ENCODE measurements at regions not wholly inside any gene's neighbourhood (a gene's known extent, or its start where the extent isn't known, plus 50 kb on each side); places are given as distances from the start of the nearest gene placed in this dataset.

GRCh38 chr20:50313522-50313820, 122.8 kb downstream of the CEBPB start (continued):
- no peak for TF ChIP-seq CTCF (IDR thresholded peaks at IDR 0.05)

- Mint-ChIP-seq H3K27me3 (ENCODE audit: low read depth) (no peaks in the 10 kb centered on the region; the same call in 1 of the 2 replicates), H3K27ac (no peak overlapping the region), H3K9me3 (no peaks in the 10 kb centered on the region), H3K4me1 (peaks cover 9% of the 10 kb centered on the region), H3K4me3 (no peak overlapping the region), H3K36me3 (no peaks in the 10 kb centered on the region)
- ATAC-seq (no peak), DNase-seq (ENCODE audit: low spot score) (no peak)
- ChIA-PET CTCF (no interaction called here), POLR2A (no interaction called here)
- TF ChIP-seq SP1 (CRISPR knock-in tag; conservative IDR thresholded peaks at IDR 0.05) (no peak), STAT6 (CRISPR knock-in tag; conservative IDR thresholded peaks at IDR 0.05; ENCODE audit: low read depth) (no peak), CBFB (CRISPR knock-in tag; IDR thresholded peaks at IDR 0.05; ENCODE audit: low read depth) (no peak), RORB (CRISPR knock-in tag; IDR thresholded peaks at IDR 0.05) (no peak), NR3C1 (CRISPR knock-in tag; conservative IDR thresholded peaks at IDR 0.05; ENCODE audit: low read depth) (no peak), ZNF512 (CRISPR knock-in tag; IDR thresholded peaks at IDR 0.05; ENCODE audit: borderline replicate concordance) (no peak)
- TF ChIP-seq, protein P1, sequence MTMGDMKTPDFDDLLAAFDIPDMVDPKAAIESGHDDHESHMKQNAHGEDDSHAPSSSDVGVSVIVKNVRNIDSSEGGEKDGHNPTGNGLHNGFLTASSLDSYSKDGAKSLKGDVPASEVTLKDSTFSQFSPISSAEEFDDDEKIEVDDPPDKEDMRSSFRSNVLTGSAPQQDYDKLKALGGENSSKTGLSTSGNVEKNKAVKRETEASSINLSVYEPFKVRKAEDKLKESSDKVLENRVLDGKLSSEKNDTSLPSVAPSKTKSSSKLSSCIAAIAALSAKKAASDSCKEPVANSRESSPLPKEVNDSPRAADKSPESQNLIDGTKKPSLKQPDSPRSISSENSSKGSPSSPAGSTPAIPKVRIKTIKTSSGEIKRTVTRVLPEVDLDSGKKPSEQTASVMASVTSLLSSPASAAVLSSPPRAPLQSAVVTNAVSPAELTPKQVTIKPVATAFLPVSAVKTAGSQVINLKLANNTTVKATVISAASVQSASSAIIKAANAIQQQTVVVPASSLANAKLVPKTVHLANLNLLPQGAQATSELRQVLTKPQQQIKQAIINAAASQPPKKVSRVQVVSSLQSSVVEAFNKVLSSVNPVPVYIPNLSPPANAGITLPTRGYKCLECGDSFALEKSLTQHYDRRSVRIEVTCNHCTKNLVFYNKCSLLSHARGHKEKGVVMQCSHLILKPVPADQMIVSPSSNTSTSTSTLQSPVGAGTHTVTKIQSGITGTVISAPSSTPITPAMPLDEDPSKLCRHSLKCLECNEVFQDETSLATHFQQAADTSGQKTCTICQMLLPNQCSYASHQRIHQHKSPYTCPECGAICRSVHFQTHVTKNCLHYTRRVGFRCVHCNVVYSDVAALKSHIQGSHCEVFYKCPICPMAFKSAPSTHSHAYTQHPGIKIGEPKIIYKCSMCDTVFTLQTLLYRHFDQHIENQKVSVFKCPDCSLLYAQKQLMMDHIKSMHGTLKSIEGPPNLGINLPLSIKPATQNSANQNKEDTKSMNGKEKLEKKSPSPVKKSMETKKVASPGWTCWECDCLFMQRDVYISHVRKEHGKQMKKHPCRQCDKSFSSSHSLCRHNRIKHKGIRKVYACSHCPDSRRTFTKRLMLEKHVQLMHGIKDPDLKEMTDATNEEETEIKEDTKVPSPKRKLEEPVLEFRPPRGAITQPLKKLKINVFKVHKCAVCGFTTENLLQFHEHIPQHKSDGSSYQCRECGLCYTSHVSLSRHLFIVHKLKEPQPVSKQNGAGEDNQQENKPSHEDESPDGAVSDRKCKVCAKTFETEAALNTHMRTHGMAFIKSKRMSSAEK (CRISPR knock-in tag; IDR thresholded peaks at IDR 0.05; ENCODE audit: borderline replicate concordance): no peak
Measured at GRCh38 chr20:50313827-50314677, 123.4 kb downstream of the CEBPB start.

DNA sequence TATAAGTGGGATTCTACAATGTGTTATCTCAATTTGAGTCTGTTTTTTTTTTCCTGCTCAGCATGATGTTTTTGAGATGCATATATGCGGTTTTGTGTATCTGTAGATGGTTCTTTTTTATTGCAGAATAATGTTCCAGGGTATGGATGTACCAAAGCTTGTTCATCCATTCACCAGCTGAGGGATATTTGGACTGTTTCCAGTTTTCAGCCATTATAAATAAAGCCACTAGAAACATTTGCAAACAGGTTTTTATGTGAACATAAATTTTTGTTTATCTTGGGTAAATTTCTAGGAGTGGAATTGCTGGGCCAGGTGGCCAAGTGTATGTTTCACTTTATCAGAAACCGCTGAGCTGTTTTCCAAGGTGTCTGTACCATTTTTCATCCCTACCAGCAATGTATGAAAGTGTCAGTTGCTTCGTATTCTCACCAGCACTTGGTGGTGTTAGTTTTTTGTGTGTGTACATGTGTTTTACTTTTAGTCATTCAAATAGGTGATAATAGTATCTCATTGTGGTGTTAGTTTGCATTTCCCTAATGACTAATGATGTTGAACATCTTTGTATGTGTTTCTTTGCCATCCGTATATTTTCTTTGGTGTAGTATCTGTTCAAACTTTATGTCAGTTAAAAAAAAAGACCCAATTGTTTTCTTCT, 124.2 kb downstream of the CEBPB start:
- ChIA-PET CTCF (interaction anchor here (1.1 kb wide), 1 partner anchor 125 kb away, joined by 3 read pairs; no protein-coding TSS in a partner anchor), POLR2A (no interaction called here)
- ATAC-seq: no peak
- Mint-ChIP-seq H3K27me3 (ENCODE audit: low read depth) (no peaks in the 10 kb centered on the region; the same call in 1 of the 2 replicates), H3K9me3 (no peaks in the 10 kb centered on the region), H3K27ac (no peak overlapping the region), H3K4me1 (peaks cover 3% of the 10 kb centered on the region), H3K4me3 (no peak overlapping the region), H3K36me3 (no peaks in the 10 kb centered on the region)
- DNase-seq (ENCODE audit: low spot score): no peak
- no peak for TF ChIP-seq FOXJ3 (CRISPR knock-in tag; IDR thresholded peaks at IDR 0.05; ENCODE audit: borderline replicate concordance)
- TF ChIP-seq, protein P2, sequence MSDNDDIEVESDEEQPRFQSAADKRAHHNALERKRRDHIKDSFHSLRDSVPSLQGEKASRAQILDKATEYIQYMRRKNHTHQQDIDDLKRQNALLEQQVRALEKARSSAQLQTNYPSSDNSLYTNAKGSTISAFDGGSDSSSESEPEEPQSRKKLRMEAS (CRISPR knock-in tag; IDR thresholded peaks at IDR 0.05): no peak
- TF ChIP-seq, protein P3, sequence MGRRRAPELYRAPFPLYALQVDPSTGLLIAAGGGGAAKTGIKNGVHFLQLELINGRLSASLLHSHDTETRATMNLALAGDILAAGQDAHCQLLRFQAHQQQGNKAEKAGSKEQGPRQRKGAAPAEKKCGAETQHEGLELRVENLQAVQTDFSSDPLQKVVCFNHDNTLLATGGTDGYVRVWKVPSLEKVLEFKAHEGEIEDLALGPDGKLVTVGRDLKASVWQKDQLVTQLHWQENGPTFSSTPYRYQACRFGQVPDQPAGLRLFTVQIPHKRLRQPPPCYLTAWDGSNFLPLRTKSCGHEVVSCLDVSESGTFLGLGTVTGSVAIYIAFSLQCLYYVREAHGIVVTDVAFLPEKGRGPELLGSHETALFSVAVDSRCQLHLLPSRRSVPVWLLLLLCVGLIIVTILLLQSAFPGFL (CRISPR knock-in tag; IDR thresholded peaks at IDR 0.05; ENCODE audit: borderline replicate concordance): no peak

All from WTC11 (cell line).